Kidney epithelial cell (primary cell): ENCODE measurements at regions not wholly inside any gene's neighbourhood (a gene's known extent, or its start where the extent isn't known, plus 50 kb on each side); places are given as distances from the start of the nearest gene placed in this dataset.
A peak's percentile ranks its signal among the peaks of the same experiment; 100 is the strongest.

Experiments
- DNase-seq: peaks from one replicate; pipeline ENCODE4 v3.0.0-alpha.2; 2010; ENCODE audit warnings: low read depth
- H3K27me3 ChIP-seq: 2 replicates; pipeline ENCODE4 v1.6.0; 2011; ENCODE audit warnings: low read length; ENCODE audit not compliant: control insufficient read depth, insufficient read depth
- H3K36me3 ChIP-seq: 2 replicates; pipeline ENCODE4 v1.5.1; 2011; ENCODE audit warnings: low read length; ENCODE audit not compliant: control insufficient read depth, insufficient read depth
- H3K4me3 ChIP-seq: 2 replicates; pipeline ENCODE4 v1.5.1; 2011; ENCODE audit warnings: low read depth, mild to moderate bottlenecking, control low read depth, low read length
- TF ChIP-seq, protein P1 (sequence below): IDR thresholded peaks from 2 replicates; pipeline ENCODE4 v1.5.1; 2011; ENCODE audit warnings: mild to moderate bottlenecking, moderate library complexity, low read length, control low read depth, inconsistent platforms; ENCODE audit not compliant: insufficient read depth, poor library complexity, severe bottlenecking

DNA sequence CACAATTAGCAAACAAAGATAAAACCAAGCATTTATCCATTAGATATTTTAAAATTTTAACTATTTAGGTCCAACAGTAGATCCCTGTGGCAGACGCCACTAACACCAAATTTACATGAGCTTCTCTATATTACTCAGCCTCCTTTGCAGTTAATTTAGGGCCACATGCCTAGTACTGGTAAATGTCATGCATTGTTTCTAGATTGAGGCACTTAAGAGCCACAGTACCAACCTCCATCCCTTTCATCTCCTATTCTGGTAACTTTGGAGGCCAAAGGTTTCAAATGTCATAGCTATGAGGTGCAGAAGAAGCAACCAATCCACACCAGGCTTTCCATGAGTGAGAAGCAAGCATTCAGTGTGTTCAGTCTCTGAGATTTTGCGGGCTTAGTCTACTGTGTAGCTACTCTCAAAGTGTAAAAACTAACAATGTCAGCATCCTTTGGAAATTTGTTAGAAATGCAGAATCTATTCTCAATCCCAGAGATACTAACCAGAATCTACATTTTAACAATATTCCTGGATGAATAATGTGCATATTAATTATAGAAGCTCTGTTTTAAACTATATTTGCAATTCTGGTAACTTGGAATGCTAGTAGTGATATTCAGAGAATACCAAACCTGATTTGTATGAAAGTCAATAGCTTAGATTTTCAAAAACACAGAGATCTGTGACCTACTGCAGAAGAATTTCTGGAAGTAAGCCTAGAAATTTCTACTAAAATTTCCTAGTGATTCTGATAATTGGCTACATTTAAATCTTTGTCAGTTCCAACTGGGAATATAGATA is 206.3 kb upstream of the CD96 start:
- Histone ChIP-seq H3K27me3 (no peaks in the 10 kb centered on the region), H3K4me3 (no peak overlapping the region), H3K36me3 (no peaks in the 10 kb centered on the region)
- TF ChIP-seq, protein P1, sequence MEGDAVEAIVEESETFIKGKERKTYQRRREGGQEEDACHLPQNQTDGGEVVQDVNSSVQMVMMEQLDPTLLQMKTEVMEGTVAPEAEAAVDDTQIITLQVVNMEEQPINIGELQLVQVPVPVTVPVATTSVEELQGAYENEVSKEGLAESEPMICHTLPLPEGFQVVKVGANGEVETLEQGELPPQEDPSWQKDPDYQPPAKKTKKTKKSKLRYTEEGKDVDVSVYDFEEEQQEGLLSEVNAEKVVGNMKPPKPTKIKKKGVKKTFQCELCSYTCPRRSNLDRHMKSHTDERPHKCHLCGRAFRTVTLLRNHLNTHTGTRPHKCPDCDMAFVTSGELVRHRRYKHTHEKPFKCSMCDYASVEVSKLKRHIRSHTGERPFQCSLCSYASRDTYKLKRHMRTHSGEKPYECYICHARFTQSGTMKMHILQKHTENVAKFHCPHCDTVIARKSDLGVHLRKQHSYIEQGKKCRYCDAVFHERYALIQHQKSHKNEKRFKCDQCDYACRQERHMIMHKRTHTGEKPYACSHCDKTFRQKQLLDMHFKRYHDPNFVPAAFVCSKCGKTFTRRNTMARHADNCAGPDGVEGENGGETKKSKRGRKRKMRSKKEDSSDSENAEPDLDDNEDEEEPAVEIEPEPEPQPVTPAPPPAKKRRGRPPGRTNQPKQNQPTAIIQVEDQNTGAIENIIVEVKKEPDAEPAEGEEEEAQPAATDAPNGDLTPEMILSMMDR: no peak
- no peak for DNase-seq

DNA sequence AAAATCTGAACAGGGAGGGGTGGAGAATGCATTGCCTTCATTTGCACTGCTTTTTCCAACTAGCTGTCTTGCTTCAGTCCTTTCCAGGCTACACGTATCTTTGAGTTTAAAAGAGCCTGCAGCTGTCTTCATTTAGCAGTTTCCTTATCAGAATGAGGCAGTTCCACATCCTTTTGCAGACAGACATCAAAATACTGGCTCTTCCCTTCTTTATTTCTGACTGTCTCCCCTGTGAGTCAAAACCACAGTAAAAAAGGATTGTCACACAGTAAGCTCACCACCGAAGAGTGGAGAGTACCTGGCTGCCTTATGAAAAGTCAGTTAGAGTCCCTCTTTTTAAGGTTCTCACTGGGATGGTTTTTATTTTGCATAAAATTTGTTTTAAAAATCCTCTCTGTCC is 205.5 kb upstream of the CD96 start:
- H3K4me3 ChIP-seq: no peak overlapping the region
- TF ChIP-seq, protein P1: no peak
- no peaks in the 10 kb centered on the region for H3K36me3 ChIP-seq
- DNase-seq: no peak
- H3K27me3 ChIP-seq: no peaks in the 10 kb centered on the region

GRCh38 chr3:111338059-111338698 is 203.8 kb upstream of the CD96 start:
- DNase-seq: peak; percentile 37
- TF ChIP-seq, protein P1: peak; percentile 81
- no peaks in the 10 kb centered on the region for H3K36me3 ChIP-seq
- H3K4me3 ChIP-seq: no peak overlapping the region
- H3K27me3 ChIP-seq: no peaks in the 10 kb centered on the region

GRCh38 chr3:111339017-111339416 is 203.0 kb upstream of the CD96 start:
- no peaks in the 10 kb centered on the region for H3K27me3 ChIP-seq
- DNase-seq: no peak
- H3K36me3 ChIP-seq: no peaks in the 10 kb centered on the region
- TF ChIP-seq, protein P1: no peak
- H3K4me3 ChIP-seq: no peak overlapping the region

GRCh38 chr3:111351334-111351733 is 190.7 kb upstream of the CD96 start:
- DNase-seq: no peak
- TF ChIP-seq, protein P1: no peak
- no peaks in the 10 kb centered on the region for H3K36me3 ChIP-seq
- H3K27me3 ChIP-seq: no peaks in the 10 kb centered on the region
- no peak overlapping the region for H3K4me3 ChIP-seq
